ENCODE measurements at regions not wholly inside any gene's neighbourhood (a gene's known extent, or its start where the extent isn't known, plus 50 kb on each side); places are given as distances from the start of the nearest gene placed in this dataset.

- DNase-seq, result no peak
These were observed 309.7 kb downstream of the QKI start for GRCh38 chr6:163724196-163724595.

GRCh38 chr6:163723759-163724158 is 309.2 kb downstream of the QKI start:
- no peak for DNase-seq

- no peak for DNase-seq
These were observed 307.6 kb downstream of the QKI start for GRCh38 chr6:163721922-163722692.

- DNase-seq, result no peak
These were observed 306.9 kb downstream of the QKI start for GRCh38 chr6:163721435-163721834.

- no peak for DNase-seq
These were observed 306.1 kb downstream of the QKI start for GRCh38 chr6:163720460-163721235.

- no peak for DNase-seq
These were observed 305.5 kb downstream of the QKI start for GRCh38 chr6:163720005-163720404.

- no peak for DNase-seq
These were observed 304.7 kb downstream of the QKI start for GRCh38 chr6:163719028-163719742.

GRCh38 chr6:163718537-163718936 is 304.0 kb downstream of the QKI start:
- no peak for DNase-seq

GRCh38 chr6:163717106-163717764 is 302.7 kb downstream of the QKI start:
- no peak for DNase-seq

- no peak for DNase-seq
These were observed 302.2 kb downstream of the QKI start for GRCh38 chr6:163716690-163717089.

GRCh38 chr6:163715846-163716245 is 301.3 kb downstream of the QKI start:
- DNase-seq, result no peak

- DNase-seq, result no peak
These were observed 299.7 kb downstream of the QKI start for GRCh38 chr6:163714179-163714578.

- no peak for DNase-seq
These were observed 298.5 kb downstream of the QKI start for GRCh38 chr6:163712981-163713380.

- DNase-seq, result no peak
These were observed 298.0 kb downstream of the QKI start for GRCh38 chr6:163712566-163712961.

GRCh38 chr6:163711615-163712565 is 297.4 kb downstream of the QKI start:
- no peak for DNase-seq

- DNase-seq, result no peak
These were observed 296.3 kb downstream of the QKI start for GRCh38 chr6:163710532-163711470.

GRCh38 chr6:163709693-163710092 is 295.2 kb downstream of the QKI start:
- no peak for DNase-seq

GRCh38 chr6:163709255-163709654 is 294.7 kb downstream of the QKI start:
- DNase-seq, result no peak

GRCh38 chr6:163708466-163708865 is 293.9 kb downstream of the QKI start:
- no peak for DNase-seq

Data from activated CD4-positive, alpha-beta T cell treated with anti-CD3 and anti-CD28 coated beads for 4 hours (primary cell).